HG02763 (cell line): ENCODE measurements at regions not wholly inside any gene's neighbourhood (a gene's known extent, or its start where the extent isn't known, plus 50 kb on each side); places are given as distances from the start of the nearest gene placed in this dataset.
"Not testable (repeated sequence)": the region's sequence is repeated elsewhere in the genome, so short reads cannot be mapped to it uniquely, and the experiment has no call there.

Experiments used
- ATAC-seq: cut with Tn5 transposase; IDR thresholded peaks from one replicate; pipeline ENCODE4 v1.9.1; 2021; ENCODE audit warnings: mild to moderate bottlenecking, moderate library complexity; ENCODE audit not compliant: unreplicated experiment

DNA sequence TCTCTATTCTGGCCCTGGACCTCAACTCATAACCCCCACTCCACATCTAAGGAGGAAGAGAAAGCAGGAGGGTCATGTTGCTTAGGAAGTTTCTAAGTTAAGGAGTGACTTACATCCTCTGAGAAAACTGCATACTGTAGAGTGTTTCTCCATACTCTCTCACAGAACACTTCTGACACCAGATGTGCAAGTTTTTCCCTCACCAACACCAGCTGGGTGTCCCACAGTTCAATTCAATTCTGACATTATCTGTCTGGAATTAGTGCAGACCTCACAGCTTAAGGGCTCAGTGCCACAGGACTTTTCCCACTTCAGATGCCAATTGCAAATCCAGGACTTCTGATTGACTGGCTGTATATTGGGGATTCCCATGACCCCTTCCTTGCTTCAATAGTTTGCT, 89.0 kb upstream of the SFRP2 start:
- no peak for ATAC-seq

DNA sequence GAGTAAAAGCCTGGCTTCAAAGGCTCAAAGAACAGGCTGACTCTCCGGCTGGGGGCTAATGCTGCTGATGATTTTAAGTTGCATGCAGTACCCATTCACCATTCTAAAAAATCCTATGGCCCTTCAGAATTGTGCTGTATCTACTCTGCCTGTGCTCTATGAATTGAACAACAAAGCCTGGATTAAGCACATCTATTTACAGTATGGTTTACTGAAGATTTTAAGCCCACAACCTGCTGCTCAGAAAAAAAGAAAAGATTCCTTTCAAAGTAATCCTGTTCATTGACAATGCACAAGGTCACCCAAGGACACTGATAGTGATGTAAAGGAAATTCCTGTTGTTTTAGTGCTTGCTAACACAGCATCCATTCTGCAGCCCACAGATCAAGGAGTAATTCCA, 84.9 kb upstream of the SFRP2 start:
- ATAC-seq: no peak

DNA sequence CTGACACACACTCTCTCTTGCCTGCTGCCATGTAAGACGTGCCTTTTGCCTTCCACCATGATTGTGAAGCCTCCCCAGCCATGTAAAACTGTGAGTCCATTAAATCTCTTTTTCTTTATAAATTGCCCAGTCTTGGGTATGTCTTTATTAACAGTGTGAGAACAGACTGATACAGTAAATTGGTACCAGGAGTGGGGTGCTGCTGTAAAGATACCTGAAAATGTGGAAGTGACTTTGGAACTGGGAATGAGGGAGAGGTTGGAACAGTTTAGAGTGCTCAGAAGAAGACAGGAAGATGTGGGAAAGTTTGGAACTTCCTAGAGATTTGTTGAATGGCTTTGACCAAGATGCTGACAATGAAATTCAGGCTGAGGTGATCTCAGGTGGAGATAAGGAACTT, 77.9 kb upstream of the SFRP2 start:
- ATAC-seq: not testable (repeated sequence)

DNA sequence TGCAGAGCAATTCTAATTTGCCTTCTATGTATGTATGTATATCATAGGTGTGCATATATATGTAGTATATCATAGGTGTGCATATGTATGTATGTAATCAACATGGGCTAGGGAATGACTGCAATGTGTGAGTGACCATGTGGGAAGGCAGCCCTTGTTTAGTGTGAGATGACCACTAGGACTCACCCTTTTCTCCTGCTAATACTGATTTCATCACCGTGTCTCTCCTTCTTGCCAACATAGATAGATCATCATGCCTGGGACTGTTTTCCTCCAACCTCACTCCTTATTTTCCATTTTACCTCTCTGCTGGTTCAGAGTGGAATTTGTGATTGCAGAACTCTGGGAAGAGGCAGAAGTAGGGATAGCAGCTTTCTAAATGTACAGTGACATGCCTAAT, 63.6 kb upstream of the SFRP2 start:
- ATAC-seq: no peak

DNA sequence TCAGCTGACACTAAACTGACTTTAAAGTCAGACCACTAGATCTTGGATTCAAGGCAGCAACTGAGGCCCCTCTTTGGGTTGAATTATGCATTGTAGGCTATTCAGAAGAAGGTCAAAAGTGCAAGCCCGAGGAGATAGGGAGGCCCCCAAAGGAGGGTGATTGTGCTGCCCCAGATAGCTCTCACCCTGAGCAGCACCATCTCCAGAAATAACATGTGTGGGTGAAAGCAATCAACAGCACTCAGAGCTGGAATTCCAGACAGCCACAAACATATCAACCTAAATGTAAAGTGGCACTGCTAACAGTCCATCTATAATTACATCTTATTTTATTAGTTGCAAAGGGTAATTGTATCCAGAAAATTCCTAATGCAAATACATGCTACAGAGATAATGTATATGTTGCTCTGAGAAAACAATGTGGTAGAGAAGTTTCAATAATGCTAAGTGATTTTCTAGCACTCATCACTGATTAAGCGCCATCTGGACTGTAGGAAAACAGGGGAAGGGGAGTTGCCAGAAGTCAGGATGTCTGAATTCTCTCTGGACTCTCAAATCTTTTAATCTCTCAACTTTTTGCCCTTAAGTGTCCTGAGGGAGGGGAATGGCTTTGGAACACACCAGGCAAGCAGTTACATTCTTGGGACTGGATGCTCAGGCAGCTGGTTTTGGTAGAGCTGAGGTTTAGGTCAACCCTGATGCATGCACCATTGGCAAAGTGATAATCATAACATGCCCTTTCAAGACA, 61.8 kb upstream of the SFRP2 start:
- ATAC-seq: no peak

DNA sequence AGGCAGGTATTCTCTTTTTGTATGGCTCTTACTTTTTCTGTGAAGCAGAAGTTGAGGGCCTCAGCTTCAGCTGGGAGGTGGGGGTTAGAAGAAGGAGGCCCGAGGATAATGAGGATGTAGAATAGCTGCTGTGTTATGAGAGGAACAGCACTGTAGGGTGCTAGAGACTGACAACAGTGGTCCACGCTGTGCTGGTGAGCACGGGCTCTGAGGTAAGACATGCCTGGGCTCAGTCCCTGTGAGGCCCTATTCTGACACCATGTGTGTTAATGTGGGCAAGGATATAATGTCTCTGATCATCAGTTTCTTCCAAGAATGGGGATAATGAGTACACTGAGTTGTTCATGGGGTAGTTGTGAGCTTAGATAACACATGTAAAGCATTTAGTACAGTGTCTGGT, 55.3 kb upstream of the SFRP2 start:
- ATAC-seq: no peak
